Body of pancreas (tissue), 4 donors: ENCODE measurements at regions not wholly inside any gene's neighbourhood (a gene's known extent, or its start where the extent isn't known, plus 50 kb on each side); places are given as distances from the start of the nearest gene placed in this dataset.

Experiments
- ATAC-seq: fragments of 150-250 bp; one replicate; pipeline ENCODE4 v1.9.1; 2016
- DNase-seq, 4 donors: peaks; one replicate each; pipeline ENCODE4 v3.0.0-alpha.2; 2019
- H3K27ac ChIP-seq, 4 donors: fragments of 200-600 bp; sonication (generic); 1 replicate in 3 of 4; 2 replicates in 1 of 4; pipeline versions ENCODE4 v1.5.1 to v1.6.1; 2016 to 2019; ENCODE audit warnings: mild to moderate bottlenecking in 1 of 4, mixed read lengths in 1 of 4, moderate library complexity in 1 of 4
- H3K27me3 ChIP-seq, 2 donors: fragments of 200-600 bp; sonication (generic); one replicate each; pipeline ENCODE4 v1.6.0; 2016; ENCODE audit warnings: mild to moderate bottlenecking in 1 of 2
- H3K36me3 ChIP-seq, 2 donors: fragments of 200-600 bp; sonication (generic); replicated peaks in 1 of 2; 2 replicates each; pipeline ENCODE4 v1.5.1; 2016; ENCODE audit warnings: low read depth in 2 of 2; ENCODE audit not compliant: insufficient read depth in 1 of 2
- H3K4me1 ChIP-seq: fragments of 200-600 bp; sonication (generic); one replicate; pipeline ENCODE4 v1.6.0; 2016
- H3K4me3 ChIP-seq, 2 donors: fragments of 200-600 bp; sonication (generic); 1 replicate in 1 of 2; 2 replicates in 1 of 2; pipeline ENCODE4 v1.5.1; 2016 to 2019
- H3K9me3 ChIP-seq, 3 donors: fragments of 200-600 bp; sonication (generic); 1 replicate in 2 of 3; 2 replicates in 1 of 3; pipeline ENCODE4 v1.5.1; 2016
- CTCF ChIP-seq, 7 experiments: fragments of 450-650 bp in 4 of 7; fragments of 200-600 bp in 3 of 7; sonication (generic) in 3 of 7; IDR thresholded peaks; one replicate each; pipeline ENCODE4 v1.5.1; 2016 to 2019; ENCODE audit warnings: antibody characterized with exemption in 7 of 7
- POLR2A ChIP-seq, 3 donors: fragments of 450-650 bp; IDR thresholded peaks; one replicate each; pipeline ENCODE4 v1.6.1; 2016; ENCODE audit warnings: antibody characterized with exemption in 3 of 3, mild to moderate bottlenecking in 2 of 3
- WGBS, 2 donors: methylation state at CpG; one replicate each; pipeline ENCODE4 v1.1.5; 2017; 5-methylcytosine and 5-hydroxymethylcytosine counted together
- intact Hi-C: fragments of 100-400 bp; cut with DNase I; formaldehyde crosslinking; loops from one replicate; pipeline ENCODE4 v1.15.1; 2023

- H3K9me3 ChIP-seq, result no peaks in the 10 kb centered on the region
- intact Hi-C loops, result no loop called here
- no peak overlapping the region for H3K4me3 ChIP-seq
- 57 to 62% methylated on average over 4 of the region's 4 CpGs for WGBS, 2 donors
- no peak overlapping the region for H3K27ac ChIP-seq
- no peak for ATAC-seq
- no peak for DNase-seq
- no peaks in the 10 kb centered on the region for H3K36me3 ChIP-seq
- no peaks in the 10 kb centered on the region for H3K27me3 ChIP-seq
- no peaks in the 10 kb centered on the region for H3K4me1 ChIP-seq
- TF ChIP-seq CTCF (IDR thresholded peaks at IDR 0.05) (no peak), POLR2A (IDR thresholded peaks at IDR 0.05) (no peak)
These were observed 84.1 kb upstream of the MEGF10 start for GRCh38 chr5:127206320-127207113.

GRCh38 chr5:127210042-127210441 lies 80.6 kb upstream of the MEGF10 start:
- TF ChIP-seq CTCF (IDR thresholded peaks at IDR 0.05) (no peak), POLR2A (IDR thresholded peaks at IDR 0.05) (no peak)
- Histone ChIP-seq H3K36me3 (no peaks in the 10 kb centered on the region), H3K4me1 (no peaks in the 10 kb centered on the region), H3K9me3 (no peaks in the 10 kb centered on the region), H3K4me3 (no peak overlapping the region), H3K27me3 (no peaks in the 10 kb centered on the region), H3K27ac (no peak overlapping the region)
- intact Hi-C loops, result no loop called here
- WGBS, 2 donors, result 22 to 28% methylated on average over 2 of the region's 2 CpGs
- DNase-seq, result no peak
- ATAC-seq, result no peak

- H3K4me1 ChIP-seq, result no peaks in the 10 kb centered on the region
- intact Hi-C loops, result no loop called here
- ATAC-seq, result no peak
- DNase-seq, result no peak
- TF ChIP-seq POLR2A (IDR thresholded peaks at IDR 0.05) (no peak), CTCF (IDR thresholded peaks at IDR 0.05) (no peak)
- no peaks in the 10 kb centered on the region for H3K27me3 ChIP-seq
- no peak overlapping the region for H3K27ac ChIP-seq
- no peaks in the 10 kb centered on the region for H3K9me3 ChIP-seq
- 85 to 92% methylated on average over 2 of the region's 2 CpGs for WGBS, 2 donors
- no peaks in the 10 kb centered on the region for H3K36me3 ChIP-seq
- H3K4me3 ChIP-seq, result no peak overlapping the region
These were observed 77.4 kb upstream of the MEGF10 start for GRCh38 chr5:127213231-127213630.

GRCh38 chr5:127216143-127216542 lies 74.5 kb upstream of the MEGF10 start:
- no peaks in the 10 kb centered on the region for H3K27me3 ChIP-seq
- no peaks in the 10 kb centered on the region for H3K4me1 ChIP-seq
- no peak for TF ChIP-seq CTCF (IDR thresholded peaks at IDR 0.05)
- no peak for TF ChIP-seq POLR2A (IDR thresholded peaks at IDR 0.05)
- H3K36me3 ChIP-seq, result no peaks in the 10 kb centered on the region
- 73 to 74% methylated on average over 2 of the region's 2 CpGs for WGBS, 2 donors
- no peak for ATAC-seq
- H3K27ac ChIP-seq, result no peak overlapping the region
- no peak overlapping the region for H3K4me3 ChIP-seq
- intact Hi-C loops, result no loop called here
- H3K9me3 ChIP-seq, result no peaks in the 10 kb centered on the region
- DNase-seq, result no peak
